Fibroblast of lung (primary cell): ENCODE measurements at regions not wholly inside any gene's neighbourhood (a gene's known extent, or its start where the extent isn't known, plus 50 kb on each side); places are given as distances from the start of the nearest gene placed in this dataset.

Source experiments
- CTCF ChIP-seq, 2 donors: IDR thresholded peaks in 1 of 2; conservative IDR thresholded peaks in 1 of 2; 1 replicate in 1 of 2; 2 replicates in 1 of 2; pipeline ENCODE4 v1.5.1; 2011 to 2012; ENCODE audit warnings: low read length in 2 of 2, control low read depth in 1 of 2, inconsistent platforms in 1 of 2, low read depth in 1 of 2, mild to moderate bottlenecking in 1 of 2
- EZH2 ChIP-seq: IDR thresholded peaks from 2 replicates; pipeline ENCODE4 v1.5.1; 2012; ENCODE audit warnings: low read length, control low read depth, mild to moderate bottlenecking; ENCODE audit errors: missing control alignments

GRCh38 chr21:16751695-16752474, 761.0 kb upstream of the CXADR start:
- TF ChIP-seq EZH2: no peak
- no peak for TF ChIP-seq CTCF (conservative IDR thresholded peaks at IDR 0.05 in 1 of 2, IDR thresholded peaks at IDR 0.05 in 1 of 2; ENCODE audit: low read depth in 1 of 2, low read length in 2 of 2)
